ENCODE measurements at regions not wholly inside any gene's neighbourhood (a gene's known extent, or its start where the extent isn't known, plus 50 kb on each side); places are given as distances from the start of the nearest gene placed in this dataset.

- Histone ChIP-seq H3K36me3 (no peaks in the 10 kb centered on the region), H3K4me3 (ENCODE audit: low read depth, low read length) (no peak overlapping the region), H3K9me3 (no peaks in the 10 kb centered on the region), H3K4me1 (peaks cover 11% of the 10 kb centered on the region), H3K27me3 (no peaks in the 10 kb centered on the region)
- no peak for DNase-seq
- TF ChIP-seq, protein P1, sequence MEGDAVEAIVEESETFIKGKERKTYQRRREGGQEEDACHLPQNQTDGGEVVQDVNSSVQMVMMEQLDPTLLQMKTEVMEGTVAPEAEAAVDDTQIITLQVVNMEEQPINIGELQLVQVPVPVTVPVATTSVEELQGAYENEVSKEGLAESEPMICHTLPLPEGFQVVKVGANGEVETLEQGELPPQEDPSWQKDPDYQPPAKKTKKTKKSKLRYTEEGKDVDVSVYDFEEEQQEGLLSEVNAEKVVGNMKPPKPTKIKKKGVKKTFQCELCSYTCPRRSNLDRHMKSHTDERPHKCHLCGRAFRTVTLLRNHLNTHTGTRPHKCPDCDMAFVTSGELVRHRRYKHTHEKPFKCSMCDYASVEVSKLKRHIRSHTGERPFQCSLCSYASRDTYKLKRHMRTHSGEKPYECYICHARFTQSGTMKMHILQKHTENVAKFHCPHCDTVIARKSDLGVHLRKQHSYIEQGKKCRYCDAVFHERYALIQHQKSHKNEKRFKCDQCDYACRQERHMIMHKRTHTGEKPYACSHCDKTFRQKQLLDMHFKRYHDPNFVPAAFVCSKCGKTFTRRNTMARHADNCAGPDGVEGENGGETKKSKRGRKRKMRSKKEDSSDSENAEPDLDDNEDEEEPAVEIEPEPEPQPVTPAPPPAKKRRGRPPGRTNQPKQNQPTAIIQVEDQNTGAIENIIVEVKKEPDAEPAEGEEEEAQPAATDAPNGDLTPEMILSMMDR (IDR thresholded peaks at IDR 0.05; ENCODE audit: low read depth, low read length): no peak
These were observed 225.2 kb upstream of the DKK2 start for GRCh38 chr4:107261241-107261874.

GRCh38 chr4:107258359-107258758 lies 222.2 kb upstream of the DKK2 start:
- no peaks in the 10 kb centered on the region for H3K9me3 ChIP-seq
- H3K27me3 ChIP-seq: no peaks in the 10 kb centered on the region
- TF ChIP-seq, protein P1 (IDR thresholded peaks at IDR 0.05; ENCODE audit: low read depth, low read length): no peak
- DNase-seq: peak; percentile 8
- H3K36me3 ChIP-seq: no peaks in the 10 kb centered on the region
- H3K4me1 ChIP-seq: peaks cover 27% of the 10 kb centered on the region
- H3K4me3 ChIP-seq (ENCODE audit: low read depth, low read length): no peak overlapping the region

DNA sequence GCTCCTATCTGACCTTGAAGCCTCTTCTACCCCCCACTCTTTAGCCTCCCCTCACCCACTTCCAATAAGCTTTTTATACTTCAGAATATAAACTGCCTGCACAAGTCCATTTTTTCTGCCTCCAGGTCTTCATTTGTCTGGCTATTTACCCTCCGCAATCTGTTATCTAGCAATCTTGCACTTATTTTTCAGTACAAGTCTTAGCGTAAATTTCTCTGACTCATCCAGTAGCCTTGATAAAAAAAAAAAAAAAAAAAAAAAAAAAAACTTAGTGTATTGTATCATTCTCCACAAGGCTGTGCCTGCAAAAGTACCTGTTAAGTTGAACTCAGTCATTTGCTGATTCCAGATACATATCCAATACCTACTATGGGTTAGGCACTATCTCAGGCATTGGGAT lies 219.5 kb upstream of the DKK2 start:
- TF ChIP-seq, protein P1 (IDR thresholded peaks at IDR 0.05; ENCODE audit: low read depth, low read length): no peak
- Histone ChIP-seq H3K9me3 (no peaks in the 10 kb centered on the region), H3K4me1 (peaks cover 32% of the 10 kb centered on the region), H3K27me3 (no peaks in the 10 kb centered on the region), H3K36me3 (no peaks in the 10 kb centered on the region), H3K4me3 (ENCODE audit: low read depth, low read length) (no peak overlapping the region)
- no peak for DNase-seq

DNA sequence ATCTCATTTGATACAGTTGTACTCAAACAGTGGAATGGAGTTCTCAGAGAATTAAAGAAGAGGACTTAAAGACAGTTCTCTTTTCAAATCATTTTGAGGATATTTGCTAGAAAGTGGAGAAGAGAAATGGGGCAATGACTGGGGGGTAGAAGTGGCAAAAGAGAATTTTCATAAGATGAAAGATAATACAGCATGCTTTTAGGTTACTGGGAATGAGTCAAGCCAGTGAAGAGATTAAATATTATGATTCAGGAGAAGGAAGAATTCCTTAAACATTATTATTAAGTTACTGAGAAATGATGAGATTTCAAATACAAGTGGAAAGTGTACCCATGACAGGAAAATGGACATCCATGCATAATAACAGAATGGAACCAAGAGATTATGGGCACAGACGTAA lies 219.0 kb upstream of the DKK2 start:
- TF ChIP-seq, protein P1 (IDR thresholded peaks at IDR 0.05; ENCODE audit: low read depth, low read length): no peak
- no peaks in the 10 kb centered on the region for H3K36me3 ChIP-seq
- H3K27me3 ChIP-seq: no peaks in the 10 kb centered on the region
- H3K4me1 ChIP-seq: peaks cover 32% of the 10 kb centered on the region
- H3K4me3 ChIP-seq (ENCODE audit: low read depth, low read length): no peak overlapping the region
- no peak for DNase-seq
- H3K9me3 ChIP-seq: no peaks in the 10 kb centered on the region

DNA sequence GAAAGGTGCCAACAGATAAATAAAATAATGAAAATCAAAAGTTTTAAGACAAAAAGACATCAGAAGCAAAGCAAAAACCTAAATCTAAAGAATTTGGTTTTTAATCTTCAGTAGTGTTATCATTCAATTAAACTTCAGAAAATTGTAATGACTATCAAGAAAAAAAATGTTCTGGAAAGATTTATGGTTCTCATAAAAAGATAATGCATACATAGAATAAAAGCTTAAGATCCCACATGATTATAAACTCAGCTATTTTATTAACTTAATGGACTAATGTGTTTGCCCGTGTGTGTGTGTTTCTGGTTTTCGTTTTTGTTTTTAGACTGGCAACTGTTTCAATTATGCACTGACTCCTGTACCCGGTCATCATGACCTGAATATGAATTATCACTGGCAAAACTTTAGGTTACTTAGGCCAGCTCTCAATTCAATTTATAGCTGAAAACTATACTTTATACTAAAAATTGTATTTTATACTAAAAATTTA lies 217.5 kb upstream of the DKK2 start:
- DNase-seq: no peak
- TF ChIP-seq, protein P1 (IDR thresholded peaks at IDR 0.05; ENCODE audit: low read depth, low read length): no peak
- H3K4me3 ChIP-seq (ENCODE audit: low read depth, low read length): no peak overlapping the region
- no peaks in the 10 kb centered on the region for H3K36me3 ChIP-seq
- no peaks in the 10 kb centered on the region for H3K27me3 ChIP-seq
- H3K4me1 ChIP-seq: peaks cover 32% of the 10 kb centered on the region
- H3K9me3 ChIP-seq: no peaks in the 10 kb centered on the region

- Histone ChIP-seq H3K4me1 (peaks cover 27% of the 10 kb centered on the region), H3K9me3 (no peaks in the 10 kb centered on the region), H3K27me3 (no peaks in the 10 kb centered on the region), H3K36me3 (no peaks in the 10 kb centered on the region), H3K4me3 (ENCODE audit: low read depth, low read length) (no peak overlapping the region)
- DNase-seq: no peak
- TF ChIP-seq, protein P1 (IDR thresholded peaks at IDR 0.05; ENCODE audit: low read depth, low read length): no peak
These were observed 217.0 kb upstream of the DKK2 start for GRCh38 chr4:107253090-107253489.

All from BE2C (cell line).